NOMO-1 (cell line): ENCODE measurements at regions not wholly inside any gene's neighbourhood (a gene's known extent, or its start where the extent isn't known, plus 50 kb on each side); places are given as distances from the start of the nearest gene placed in this dataset.

ENCODE experiments used
- DNase-seq, 2 experiments: peaks; one replicate each; lab custom pipeline; 2025; ENCODE audit not compliant: unreplicated experiment in 2 of 2; lab: John Stamatoyannopoulos, UW

GRCh38 chr9:108095496-108095895 lies 605.9 kb upstream of the KLF4 start:
- no peak for DNase-seq

DNA sequence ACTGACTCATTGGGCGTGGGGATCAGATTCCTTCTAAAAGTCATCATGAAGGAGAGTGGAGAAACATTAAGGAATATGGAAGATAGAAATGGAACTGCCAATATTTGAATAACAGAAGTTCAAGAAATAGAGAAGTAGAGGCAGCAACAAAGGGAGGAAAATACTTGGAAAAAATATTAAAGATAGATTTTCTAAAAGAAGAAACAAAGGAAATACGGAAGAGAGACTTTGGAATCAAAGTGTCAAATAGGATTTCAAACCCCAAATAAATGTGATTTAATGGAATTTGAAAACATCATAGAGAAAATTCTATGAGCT lies 605.1 kb upstream of the KLF4 start:
- DNase-seq, result no peak

DNA sequence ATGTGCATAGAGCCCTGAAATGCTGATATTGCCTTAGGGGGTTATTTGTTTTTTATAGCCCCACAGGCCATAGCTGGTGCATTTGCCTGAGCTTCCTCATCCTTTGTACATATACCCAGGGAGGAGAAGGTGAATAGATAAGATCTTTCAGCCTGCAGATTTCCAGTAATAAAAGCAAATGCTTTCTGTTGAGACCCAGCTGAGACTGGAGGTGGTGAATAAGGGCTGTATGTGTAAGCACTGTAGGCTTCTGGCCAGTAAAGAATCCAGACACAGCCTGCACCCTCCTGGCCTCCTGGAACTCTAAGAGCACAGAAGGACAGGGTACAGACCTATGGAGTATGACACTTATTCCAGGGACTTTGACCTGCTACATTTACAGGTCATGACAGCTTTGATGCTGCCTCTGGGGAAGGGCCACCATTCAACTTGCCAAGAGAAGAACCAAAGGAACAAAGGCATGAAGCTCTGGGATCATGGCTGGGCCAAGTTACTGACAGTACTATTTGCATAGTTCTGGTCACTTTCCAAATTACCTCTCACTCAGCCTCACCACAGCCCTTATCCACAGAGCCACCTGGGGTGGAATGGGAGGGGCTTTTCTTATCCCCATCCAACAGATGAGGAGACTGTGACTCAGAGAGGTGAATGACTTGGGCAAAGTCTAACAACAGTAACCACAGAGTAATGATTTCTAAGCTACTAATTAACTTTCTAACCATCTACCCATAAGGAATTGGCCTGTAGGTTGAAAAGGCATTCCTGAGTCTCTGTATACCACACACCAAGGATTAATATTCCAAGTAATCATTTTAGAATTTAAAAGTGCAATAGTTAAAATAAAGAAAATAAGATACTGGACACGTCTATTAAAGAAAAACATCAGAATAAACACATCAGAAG lies 604.5 kb upstream of the KLF4 start:
- no peak for DNase-seq

DNA sequence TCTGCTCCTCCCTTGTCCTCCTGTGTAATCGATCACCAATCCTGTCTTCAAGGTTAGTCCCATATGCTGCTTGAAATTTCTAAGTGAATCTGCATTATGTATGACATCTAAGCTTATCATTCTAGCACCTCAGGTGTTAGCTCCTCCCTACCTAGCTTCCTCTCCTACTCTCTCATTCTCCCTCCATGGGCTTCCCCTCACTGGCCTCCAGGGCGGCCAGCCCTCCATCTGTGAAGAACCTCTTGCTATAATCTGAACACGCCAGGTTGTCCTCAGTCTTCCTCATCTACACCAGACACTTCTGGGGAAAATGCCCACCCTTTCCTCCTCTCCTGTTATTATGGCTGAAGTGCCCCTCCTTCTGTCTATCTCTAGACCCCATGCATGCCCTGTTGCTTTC lies 599.3 kb upstream of the KLF4 start:
- DNase-seq, result no peak

- DNase-seq, result no peak
These were observed 598.2 kb upstream of the KLF4 start for GRCh38 chr9:108087781-108088180.

DNA sequence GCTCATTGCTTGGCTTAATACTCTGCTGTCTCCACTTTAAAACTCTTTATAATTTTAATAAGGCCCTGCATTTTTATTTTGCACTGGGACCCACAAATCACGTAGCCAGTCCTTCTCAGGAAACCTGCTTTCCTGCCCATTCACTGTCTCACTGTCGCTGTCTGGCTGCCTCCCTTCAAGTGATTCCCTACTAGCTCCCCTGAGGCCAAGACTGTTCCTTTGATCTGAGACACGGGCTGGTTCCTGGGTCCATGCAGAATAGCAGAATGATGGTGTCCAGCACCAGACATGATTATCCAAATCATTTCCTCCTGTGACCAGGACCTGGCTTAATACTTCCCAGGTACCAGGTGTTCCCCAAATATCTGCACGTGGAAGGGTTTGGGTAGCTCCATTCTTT lies 597.1 kb upstream of the KLF4 start:
- no peak for DNase-seq

GRCh38 chr9:108085294-108085693 lies 595.7 kb upstream of the KLF4 start:
- no peak for DNase-seq

DNA sequence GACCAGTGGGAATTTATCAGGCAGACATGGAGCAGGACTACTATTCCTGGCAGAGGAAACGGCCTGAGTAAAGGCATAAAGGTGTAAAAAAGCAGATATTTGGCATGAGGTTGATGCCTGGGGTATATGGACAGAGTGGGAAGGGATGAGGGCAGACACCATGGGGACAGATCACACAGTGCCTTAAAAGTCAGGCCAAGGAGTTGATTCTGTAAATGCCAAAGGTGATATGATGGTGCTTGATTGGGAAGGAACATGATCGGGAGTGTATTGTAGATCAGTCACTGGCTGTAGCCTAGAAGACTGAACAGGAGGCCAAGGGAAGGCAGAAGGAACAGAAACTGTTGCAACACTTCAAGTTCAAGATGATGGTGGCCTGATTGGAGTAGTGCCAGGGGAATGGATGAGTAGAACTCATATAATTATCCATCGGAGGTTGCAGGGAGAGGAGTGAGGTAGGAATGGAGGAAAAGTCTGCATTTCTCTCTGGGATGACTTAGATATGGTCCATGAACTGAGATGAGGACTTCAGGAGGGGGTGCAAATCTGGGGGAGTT lies 594.3 kb upstream of the KLF4 start:
- DNase-seq, result peak; percentile 65 to 81

DNA sequence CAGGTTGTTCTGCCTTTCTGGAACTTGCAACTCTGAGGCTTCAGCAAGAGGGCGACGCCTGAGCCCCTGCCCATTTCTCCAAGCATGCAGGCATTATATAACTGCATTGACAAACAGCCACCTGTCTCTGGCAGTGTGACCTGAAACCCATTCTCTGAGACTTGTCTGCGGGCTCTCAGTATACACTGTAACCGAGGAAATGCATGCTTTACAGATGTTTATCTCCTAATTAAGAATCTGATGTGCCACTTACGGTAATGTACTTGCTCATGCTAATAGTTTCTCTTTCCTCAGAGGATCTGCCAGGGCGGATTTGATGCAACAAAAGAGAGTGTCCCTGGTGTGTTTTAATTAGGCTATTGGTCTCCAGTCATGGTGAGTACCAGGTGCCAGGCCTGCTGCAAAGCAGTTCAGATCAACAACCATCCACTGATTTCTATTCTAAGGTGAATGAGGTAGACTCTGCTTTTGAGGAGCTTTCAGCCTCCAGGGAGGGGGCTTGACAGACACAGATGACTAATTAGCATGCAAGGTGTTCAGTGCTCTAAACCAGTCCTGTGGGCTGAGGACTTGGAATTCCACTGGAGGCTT lies 593.7 kb upstream of the KLF4 start:
- no peak for DNase-seq

- no peak for DNase-seq
These were observed 591.5 kb upstream of the KLF4 start for GRCh38 chr9:108081112-108081511.

DNA sequence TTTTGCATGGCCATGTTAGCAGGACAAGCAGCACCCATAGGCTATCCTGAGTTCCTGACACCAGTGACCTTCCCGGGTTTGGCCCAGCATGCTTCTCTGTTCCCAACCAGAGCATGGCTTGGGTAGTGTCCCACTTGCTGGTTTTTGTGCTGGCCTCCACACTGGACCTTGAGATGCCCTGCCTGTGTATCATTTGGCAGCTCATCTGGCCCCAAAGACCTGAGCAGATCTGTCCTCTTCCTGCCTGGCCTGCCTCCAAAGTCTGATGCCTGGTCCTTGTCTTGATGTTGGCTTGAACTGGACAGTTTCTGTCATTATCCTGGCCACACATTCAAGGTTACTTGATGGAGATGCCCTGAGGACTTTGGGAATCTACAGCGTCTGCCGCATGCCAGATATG lies 590.7 kb upstream of the KLF4 start:
- DNase-seq, result no peak

- DNase-seq, result peak; percentile 16 to 44
These were observed 589.2 kb upstream of the KLF4 start for GRCh38 chr9:108078811-108079210.

- DNase-seq, result no peak
These were observed 588.8 kb upstream of the KLF4 start for GRCh38 chr9:108078375-108078774.

DNA sequence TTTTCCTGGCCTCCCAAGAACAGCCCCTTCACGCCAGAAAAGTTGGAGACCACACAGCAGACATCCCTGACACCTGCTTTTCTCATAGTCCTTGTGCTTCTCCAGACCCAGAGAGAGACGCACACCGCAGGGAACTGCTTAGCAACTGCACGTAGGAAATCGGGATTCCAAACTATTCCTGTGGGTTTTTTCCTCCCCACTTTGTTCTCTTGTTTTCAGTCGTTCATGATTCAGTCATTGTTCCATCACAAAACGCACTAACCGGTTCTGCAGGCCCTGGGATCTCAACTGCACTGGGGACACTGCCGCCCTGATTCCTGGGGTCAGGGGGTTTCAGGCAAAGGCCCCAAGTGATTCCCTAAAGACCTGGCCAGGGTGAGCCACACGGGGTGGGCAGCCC lies 588.0 kb upstream of the KLF4 start:
- DNase-seq, result no peak

DNA sequence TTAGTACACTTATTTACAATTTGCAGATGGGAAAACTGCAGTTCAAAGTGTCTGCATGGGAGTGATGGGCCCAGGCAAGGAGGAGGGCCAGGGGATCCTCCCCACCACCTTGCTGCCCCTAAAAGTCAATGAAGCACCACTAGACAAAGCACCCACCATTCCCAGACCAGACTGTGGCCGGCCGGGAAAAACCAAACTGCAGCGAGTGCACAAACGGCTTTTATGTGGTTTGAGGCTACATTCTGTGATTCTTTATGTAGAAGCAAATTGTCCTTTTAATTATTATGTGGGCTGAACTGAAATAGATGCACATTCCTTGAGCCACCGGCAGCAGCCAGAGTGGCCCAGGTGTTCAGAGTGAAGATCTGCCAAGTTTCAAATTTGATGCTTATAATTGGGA lies 585.3 kb upstream of the KLF4 start:
- no peak for DNase-seq

DNA sequence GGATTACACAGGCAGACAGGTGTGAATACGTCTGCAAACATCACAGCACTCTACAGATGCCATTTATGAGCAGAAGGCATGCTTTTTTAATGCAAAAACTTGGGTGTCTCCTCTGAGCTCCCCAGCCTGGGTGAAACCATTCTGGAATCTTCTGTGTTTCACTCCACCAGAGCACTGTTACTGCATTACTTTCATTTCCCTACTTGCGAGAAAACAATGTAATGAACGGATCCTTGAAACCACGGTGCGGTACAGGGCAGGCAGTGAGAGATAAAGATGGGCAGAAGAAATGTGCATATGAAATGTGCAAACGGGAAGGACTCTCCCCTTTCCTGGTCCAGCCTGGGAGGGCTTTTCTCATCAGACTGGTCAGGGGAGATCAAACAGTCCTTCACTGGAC lies 584.3 kb upstream of the KLF4 start:
- peak; percentile 68 to 74 for DNase-seq

DNA sequence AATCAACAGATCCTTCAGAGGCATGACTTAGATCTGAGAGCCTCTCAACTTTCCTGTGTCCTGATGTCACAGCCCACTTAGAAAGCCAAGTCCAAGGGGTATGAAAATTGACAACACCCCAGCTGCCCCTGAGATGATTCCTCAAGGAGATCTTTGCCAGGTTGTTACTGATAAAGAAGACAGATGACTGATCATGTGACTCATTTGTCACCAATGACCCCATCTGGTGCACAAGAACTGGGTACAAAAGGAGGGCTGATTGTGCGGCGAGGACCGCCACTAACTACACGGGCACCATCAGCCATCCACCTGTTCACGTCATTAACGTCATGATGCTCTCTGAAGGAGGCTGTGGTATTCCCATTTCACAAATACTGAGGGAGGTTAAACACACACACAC lies 583.2 kb upstream of the KLF4 start:
- no peak for DNase-seq

- DNase-seq, result no peak
These were observed 581.3 kb upstream of the KLF4 start for GRCh38 chr9:108070861-108071260.

GRCh38 chr9:108069991-108070390 lies 580.4 kb upstream of the KLF4 start:
- no peak for DNase-seq

DNA sequence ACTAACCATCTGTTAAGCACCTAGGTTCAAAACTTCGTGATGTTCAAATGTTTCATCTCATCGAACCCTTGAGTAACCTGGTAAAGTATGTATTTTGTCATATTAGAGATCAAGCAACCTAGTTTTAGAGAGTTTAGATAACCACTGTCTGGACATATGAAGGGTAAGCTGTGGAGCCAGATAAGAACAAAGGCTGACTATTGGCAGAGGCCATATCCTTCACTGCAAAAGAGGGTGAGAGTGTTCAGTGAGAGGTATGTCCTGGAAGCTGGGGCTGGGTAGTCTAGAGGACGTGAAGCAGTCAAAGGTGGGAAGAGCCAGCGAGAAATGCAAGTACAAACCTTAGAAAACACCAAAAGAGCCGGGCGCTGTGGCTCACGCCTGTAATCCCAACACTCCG lies 573.1 kb upstream of the KLF4 start:
- no peak for DNase-seq

DNA sequence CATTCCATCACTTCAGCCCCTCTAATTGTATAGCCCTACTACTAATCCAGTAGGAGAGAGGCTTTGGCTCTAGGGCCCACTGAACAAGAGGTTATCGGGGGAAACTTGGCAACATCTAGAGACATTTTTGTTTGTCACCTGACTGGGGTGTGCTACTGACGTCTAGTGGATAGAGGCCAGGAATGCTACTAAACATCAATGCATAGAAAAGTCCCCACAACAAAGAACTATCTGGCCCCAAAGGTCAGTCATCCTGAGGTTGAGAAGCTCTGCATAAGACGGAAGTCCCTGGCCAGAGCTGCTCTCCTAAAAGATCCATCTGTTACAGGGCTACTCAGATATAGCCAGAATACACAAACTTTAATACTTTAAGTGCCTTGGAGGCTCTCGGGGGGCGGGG lies 570.6 kb upstream of the KLF4 start:
- DNase-seq, result no peak

DNA sequence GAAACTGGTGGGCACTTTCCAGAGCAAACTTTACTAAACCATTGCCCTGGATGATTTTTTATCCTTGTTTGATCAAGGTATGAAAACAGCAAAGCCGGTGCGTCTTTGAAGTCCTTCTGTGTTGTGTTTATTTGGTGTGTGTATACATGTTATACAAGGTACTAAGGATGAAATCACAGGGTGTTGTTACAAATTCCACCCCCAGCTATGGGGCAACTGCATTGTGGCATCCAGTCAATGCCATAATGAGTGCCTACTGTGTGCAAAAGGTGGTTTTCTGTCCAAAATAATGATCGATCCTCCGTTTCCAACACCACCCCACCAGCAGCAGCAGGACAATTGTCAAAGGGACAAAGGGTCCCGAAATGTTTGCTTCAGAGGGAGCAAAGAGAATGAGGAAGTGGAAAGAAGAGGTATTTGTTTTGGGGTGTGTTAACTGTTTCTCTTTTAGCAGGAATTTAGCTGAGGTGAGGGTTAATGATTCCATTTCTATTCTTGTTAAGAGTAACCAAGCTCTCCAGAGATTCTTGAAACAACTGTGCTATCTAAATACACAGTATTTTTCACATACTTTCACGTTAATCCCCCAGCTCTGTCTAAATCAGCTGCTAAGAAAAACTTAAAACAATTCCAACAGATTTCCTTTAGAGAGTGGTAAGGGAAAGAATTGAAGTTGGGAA lies 568.7 kb upstream of the KLF4 start:
- no peak for DNase-seq
